ENCODE measurements at regions not wholly inside any gene's neighbourhood (a gene's known extent, or its start where the extent isn't known, plus 50 kb on each side); places are given as distances from the start of the nearest gene placed in this dataset.
"Not testable (repeated sequence)": the region's sequence is repeated elsewhere in the genome, so short reads cannot be mapped to it uniquely, and the experiment has no call there.

GRCh38 chr13:48876289-48876688 lies 99.4 kb upstream of the FNDC3A start:
- Histone ChIP-seq H3K36me3 (no peaks in the 10 kb centered on the region), H3K27me3 (no peaks in the 10 kb centered on the region), H3K9me3 (no peaks in the 10 kb centered on the region), H3K4me1 (no peaks in the 10 kb centered on the region), H3K4me3 (no peak overlapping the region), H3K27ac (no peak overlapping the region)
- no peak for TF ChIP-seq CTCF (IDR thresholded peaks at IDR 0.05)
- FAIRE-seq (no peak), DNase-seq (no peak), ATAC-seq (no peak)
- intact Hi-C loops (cut with DNase I) = no loop called here

- no peak overlapping the region for H3K27ac ChIP-seq
- no peak for ATAC-seq
- DNase-seq = no peak
- intact Hi-C loops (cut with DNase I) = no loop called here
- H3K4me1 ChIP-seq = no peaks in the 10 kb centered on the region
- H3K4me3 ChIP-seq = no peak overlapping the region
- H3K27me3 ChIP-seq = no peaks in the 10 kb centered on the region
- FAIRE-seq = no peak
- H3K36me3 ChIP-seq = no peaks in the 10 kb centered on the region
- TF ChIP-seq CTCF (IDR thresholded peaks at IDR 0.05) = no peak
- WGBS, 2 donors = 71 to 77% methylated on average over 2 of the region's 2 CpGs
- H3K9me3 ChIP-seq = no peaks in the 10 kb centered on the region
Measured at GRCh38 chr13:48879432-48879831, 96.3 kb upstream of the FNDC3A start.

- no peak overlapping the region for H3K27ac ChIP-seq
- DNase-seq (no peak), ATAC-seq (no peak), FAIRE-seq (no peak)
- H3K9me3 ChIP-seq = no peaks in the 10 kb centered on the region
- H3K36me3 ChIP-seq = no peaks in the 10 kb centered on the region
- WGBS, 2 donors = 69 to 76% methylated on average over 7 of the region's 7 CpGs
- no peak overlapping the region for H3K4me3 ChIP-seq
- H3K27me3 ChIP-seq = no peaks in the 10 kb centered on the region
- TF ChIP-seq CTCF (IDR thresholded peaks at IDR 0.05) = no peak
- H3K4me1 ChIP-seq = no peaks in the 10 kb centered on the region
- intact Hi-C loops (cut with DNase I) = no loop called here
Measured at GRCh38 chr13:48879854-48880253, 95.9 kb upstream of the FNDC3A start.

- ATAC-seq; H3K27ac ChIP-seq; intact Hi-C loops (cut with DNase I); DNase-seq; H3K4me3 ChIP-seq; H3K4me1 ChIP-seq; H3K36me3 ChIP-seq; H3K9me3 ChIP-seq; H3K27me3 ChIP-seq; FAIRE-seq: not testable (repeated sequence)
- WGBS, 2 donors = 65 to 76% methylated on average over 1 of the region's 1 CpG
Measured at GRCh38 chr13:48883786-48884185, 91.9 kb upstream of the FNDC3A start.

- ATAC-seq = no peak
- TF ChIP-seq CTCF (IDR thresholded peaks at IDR 0.05) = no peak
- no peak overlapping the region for H3K4me3 ChIP-seq
- no peak overlapping the region for H3K27ac ChIP-seq
- no peaks in the 10 kb centered on the region for H3K9me3 ChIP-seq
- FAIRE-seq = no peak
- no peaks in the 10 kb centered on the region for H3K4me1 ChIP-seq
- DNase-seq = no peak
- intact Hi-C loops (cut with DNase I) = no loop called here
- H3K36me3 ChIP-seq = no peaks in the 10 kb centered on the region
- no peaks in the 10 kb centered on the region for H3K27me3 ChIP-seq
Measured at GRCh38 chr13:48885027-48885395, 90.7 kb upstream of the FNDC3A start.

GRCh38 chr13:48888613-48889012 lies 87.1 kb upstream of the FNDC3A start:
- FAIRE-seq = no peak
- H3K9me3 ChIP-seq = no peaks in the 10 kb centered on the region

More at GRCh38 chr13:48888613-48889012, 87.1 kb upstream of the FNDC3A start:
- H3K27me3 ChIP-seq = no peaks in the 10 kb centered on the region
- no peak overlapping the region for H3K27ac ChIP-seq
- DNase-seq = no peak
- H3K36me3 ChIP-seq = no peaks in the 10 kb centered on the region
- H3K4me1 ChIP-seq = peaks cover 0 to 8% (median 0%) of the 10 kb centered on the region in 3 donors
- H3K4me3 ChIP-seq = no peak overlapping the region
- intact Hi-C loops (cut with DNase I) = no loop called here
- ATAC-seq = peak in 2 of 4 donors; percentile 30 to 55
- no peak for TF ChIP-seq CTCF (IDR thresholded peaks at IDR 0.05)
- 86 to 90% methylated on average over 5 of the region's 5 CpGs for WGBS, 2 donors

Measured in pancreas (tissue), 10 donors.